GM21447 (cell line): ENCODE measurements at regions not wholly inside any gene's neighbourhood (a gene's known extent, or its start where the extent isn't known, plus 50 kb on each side); places are given as distances from the start of the nearest gene placed in this dataset.
"Not testable (repeated sequence)": the region's sequence is repeated elsewhere in the genome, so short reads cannot be mapped to it uniquely, and the experiment has no call there.

Experiments
- ATAC-seq: cut with Tn5 transposase; IDR thresholded peaks from one replicate; pipeline ENCODE4 v1.9.1; 2021; ENCODE audit not compliant: unreplicated experiment

- no peak for ATAC-seq
These were observed 160.1 kb upstream of the DAP start for GRCh38 chr5:10921160-10921559.

GRCh38 chr5:10920400-10920799 lies 159.4 kb upstream of the DAP start:
- no peak for ATAC-seq

- no peak for ATAC-seq
These were observed 153.9 kb upstream of the DAP start for GRCh38 chr5:10914741-10915480.

GRCh38 chr5:10913841-10914240 lies 152.8 kb upstream of the DAP start:
- ATAC-seq, result no peak

- ATAC-seq, result no peak
These were observed 152.3 kb upstream of the DAP start for GRCh38 chr5:10913181-10913810.

- ATAC-seq, result no peak
These were observed 151.4 kb upstream of the DAP start for GRCh38 chr5:10912435-10912834.

- no peak for ATAC-seq
These were observed 149.2 kb upstream of the DAP start for GRCh38 chr5:10910261-10910660.

GRCh38 chr5:10904862-10905432 lies 143.9 kb upstream of the DAP start:
- no peak for ATAC-seq

GRCh38 chr5:10903786-10904560 lies 142.9 kb upstream of the DAP start:
- no peak for ATAC-seq

- no peak for ATAC-seq
These were observed 141.1 kb upstream of the DAP start for GRCh38 chr5:10902145-10902544.

GRCh38 chr5:10898514-10898913 lies 137.5 kb upstream of the DAP start:
- no peak for ATAC-seq

GRCh38 chr5:10896016-10896415 lies 135.0 kb upstream of the DAP start:
- ATAC-seq, result no peak

GRCh38 chr5:10894445-10895054 lies 133.5 kb upstream of the DAP start:
- no peak for ATAC-seq

- no peak for ATAC-seq
These were observed 131.8 kb upstream of the DAP start for GRCh38 chr5:10892911-10893215.

- no peak for ATAC-seq
These were observed 131.3 kb upstream of the DAP start for GRCh38 chr5:10892147-10892910.

- no peak for ATAC-seq
These were observed 130.2 kb upstream of the DAP start for GRCh38 chr5:10891193-10891592.

GRCh38 chr5:10886497-10886896 lies 125.5 kb upstream of the DAP start:
- ATAC-seq, result no peak

- no peak for ATAC-seq
These were observed 124.0 kb upstream of the DAP start for GRCh38 chr5:10885026-10885425.

- ATAC-seq, result not testable (repeated sequence)
These were observed 122.9 kb upstream of the DAP start for GRCh38 chr5:10883945-10884344.

GRCh38 chr5:10880934-10881333 lies 119.9 kb upstream of the DAP start:
- ATAC-seq, result no peak

GRCh38 chr5:10876996-10877395 lies 116.0 kb upstream of the DAP start:
- not testable (repeated sequence) for ATAC-seq
